ENCODE measurements at regions not wholly inside any gene's neighbourhood (a gene's known extent, or its start where the extent isn't known, plus 50 kb on each side); places are given as distances from the start of the nearest gene placed in this dataset.
"Not testable (repeated sequence)": the region's sequence is repeated elsewhere in the genome, so short reads cannot be mapped to it uniquely, and the experiment has no call there.

DNA sequence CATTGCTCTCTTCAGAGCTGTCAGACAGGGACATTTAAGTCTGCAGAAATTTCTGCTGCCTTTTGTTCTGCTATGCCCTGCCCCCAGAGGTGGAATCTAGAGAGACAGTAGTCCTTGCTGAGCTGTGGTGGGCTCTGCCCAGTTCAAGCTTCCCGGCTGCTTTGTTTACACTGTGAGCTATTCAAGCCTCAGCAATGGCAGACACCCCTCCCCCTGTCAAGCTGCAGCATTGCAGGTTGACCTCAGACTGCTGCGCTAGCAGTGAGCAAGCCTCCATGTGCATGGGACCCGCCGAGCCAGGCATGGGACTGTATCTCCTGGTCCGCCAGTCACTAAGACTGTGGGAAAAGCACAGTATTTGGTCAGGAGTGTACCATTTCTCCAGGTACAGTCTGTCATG lies 53.6 kb upstream of the MAPK10 start:
- H3K27me3 ChIP-seq (replicated peaks; ENCODE audit: insufficient read depth); H3K4me1 ChIP-seq (replicated peaks); DNase-seq (ENCODE audit: low spot score); H3K27ac ChIP-seq; intact Hi-C loops (cut with DNase I); H3K36me3 ChIP-seq; H3K4me3 ChIP-seq; H3K9me3 ChIP-seq: not testable (repeated sequence)
- 82% methylated on average over 5 of the region's 5 CpGs for WGBS

DNA sequence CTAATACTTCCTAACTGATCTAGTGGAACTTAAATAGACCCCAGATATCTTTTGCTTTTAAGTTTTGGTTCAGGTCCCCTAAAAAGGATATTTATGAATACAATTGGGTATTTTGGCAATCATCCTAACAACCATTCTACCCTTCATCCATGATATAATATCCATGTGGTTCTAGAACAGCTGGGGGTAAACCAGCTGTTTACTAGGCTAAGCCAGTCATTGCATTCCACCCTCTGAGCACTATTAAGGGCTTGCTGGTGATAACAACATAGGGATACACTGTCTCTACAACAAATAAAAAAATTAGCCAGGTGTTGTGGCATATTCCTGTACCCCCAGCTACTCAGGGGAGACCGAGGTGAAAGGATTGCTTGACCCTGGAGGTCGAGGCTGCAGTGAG lies 54.8 kb upstream of the MAPK10 start:
- H3K36me3 ChIP-seq: no peaks in the 10 kb centered on the region
- H3K4me3 ChIP-seq: no peak overlapping the region
- no peak for TF ChIP-seq POLR2A (IDR thresholded peaks at IDR 0.05)
- no peak for TF ChIP-seq POLR2AphosphoS5 (IDR thresholded peaks at IDR 0.05)
- TF ChIP-seq, protein P1, sequence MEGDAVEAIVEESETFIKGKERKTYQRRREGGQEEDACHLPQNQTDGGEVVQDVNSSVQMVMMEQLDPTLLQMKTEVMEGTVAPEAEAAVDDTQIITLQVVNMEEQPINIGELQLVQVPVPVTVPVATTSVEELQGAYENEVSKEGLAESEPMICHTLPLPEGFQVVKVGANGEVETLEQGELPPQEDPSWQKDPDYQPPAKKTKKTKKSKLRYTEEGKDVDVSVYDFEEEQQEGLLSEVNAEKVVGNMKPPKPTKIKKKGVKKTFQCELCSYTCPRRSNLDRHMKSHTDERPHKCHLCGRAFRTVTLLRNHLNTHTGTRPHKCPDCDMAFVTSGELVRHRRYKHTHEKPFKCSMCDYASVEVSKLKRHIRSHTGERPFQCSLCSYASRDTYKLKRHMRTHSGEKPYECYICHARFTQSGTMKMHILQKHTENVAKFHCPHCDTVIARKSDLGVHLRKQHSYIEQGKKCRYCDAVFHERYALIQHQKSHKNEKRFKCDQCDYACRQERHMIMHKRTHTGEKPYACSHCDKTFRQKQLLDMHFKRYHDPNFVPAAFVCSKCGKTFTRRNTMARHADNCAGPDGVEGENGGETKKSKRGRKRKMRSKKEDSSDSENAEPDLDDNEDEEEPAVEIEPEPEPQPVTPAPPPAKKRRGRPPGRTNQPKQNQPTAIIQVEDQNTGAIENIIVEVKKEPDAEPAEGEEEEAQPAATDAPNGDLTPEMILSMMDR (IDR thresholded peaks at IDR 0.05): no peak
- H3K27me3 ChIP-seq (replicated peaks; ENCODE audit: insufficient read depth): no peaks in the 10 kb centered on the region
- intact Hi-C loops (cut with DNase I): no loop called here
- H3K27ac ChIP-seq: no peak overlapping the region
- no peaks in the 10 kb centered on the region for H3K4me1 ChIP-seq (replicated peaks)
- DNase-seq (ENCODE audit: low spot score): no peak
- 94% methylated on average over 2 of the region's 2 CpGs for WGBS
- no peaks in the 10 kb centered on the region for H3K9me3 ChIP-seq

- H3K4me3 ChIP-seq: no peak overlapping the region
- no peaks in the 10 kb centered on the region for H3K27me3 ChIP-seq (replicated peaks; ENCODE audit: insufficient read depth)
- no peaks in the 10 kb centered on the region for H3K9me3 ChIP-seq
- intact Hi-C loops (cut with DNase I): no loop called here
- WGBS: 92% methylated on average over 3 of the region's 3 CpGs
- H3K4me1 ChIP-seq (replicated peaks): no peaks in the 10 kb centered on the region
- H3K27ac ChIP-seq: no peak overlapping the region
- no peaks in the 10 kb centered on the region for H3K36me3 ChIP-seq
- TF ChIP-seq, protein P1 (IDR thresholded peaks at IDR 0.05): no peak
- no peak for TF ChIP-seq POLR2AphosphoS5 (IDR thresholded peaks at IDR 0.05)
- no peak for TF ChIP-seq POLR2A (IDR thresholded peaks at IDR 0.05)
- no peak for DNase-seq (ENCODE audit: low spot score)
Observed at GRCh38 chr4:86416081-86416480, 56.2 kb upstream of the MAPK10 start.

GRCh38 chr4:86421461-86421860 lies 61.6 kb upstream of the MAPK10 start:
- H3K9me3 ChIP-seq: no peaks in the 10 kb centered on the region
- H3K27me3 ChIP-seq (replicated peaks; ENCODE audit: insufficient read depth): no peaks in the 10 kb centered on the region
- DNase-seq (ENCODE audit: low spot score): no peak
- TF ChIP-seq, protein P1 (IDR thresholded peaks at IDR 0.05): no peak
- no peak for TF ChIP-seq POLR2A (IDR thresholded peaks at IDR 0.05)
- no peak for TF ChIP-seq POLR2AphosphoS5 (IDR thresholded peaks at IDR 0.05)
- 86% methylated on average over 6 of the region's 6 CpGs for WGBS
- no peaks in the 10 kb centered on the region for H3K36me3 ChIP-seq
- no peak overlapping the region for H3K27ac ChIP-seq
- H3K4me1 ChIP-seq (replicated peaks): no peaks in the 10 kb centered on the region
- no peak overlapping the region for H3K4me3 ChIP-seq
- intact Hi-C loops (cut with DNase I): no loop called here

DNA sequence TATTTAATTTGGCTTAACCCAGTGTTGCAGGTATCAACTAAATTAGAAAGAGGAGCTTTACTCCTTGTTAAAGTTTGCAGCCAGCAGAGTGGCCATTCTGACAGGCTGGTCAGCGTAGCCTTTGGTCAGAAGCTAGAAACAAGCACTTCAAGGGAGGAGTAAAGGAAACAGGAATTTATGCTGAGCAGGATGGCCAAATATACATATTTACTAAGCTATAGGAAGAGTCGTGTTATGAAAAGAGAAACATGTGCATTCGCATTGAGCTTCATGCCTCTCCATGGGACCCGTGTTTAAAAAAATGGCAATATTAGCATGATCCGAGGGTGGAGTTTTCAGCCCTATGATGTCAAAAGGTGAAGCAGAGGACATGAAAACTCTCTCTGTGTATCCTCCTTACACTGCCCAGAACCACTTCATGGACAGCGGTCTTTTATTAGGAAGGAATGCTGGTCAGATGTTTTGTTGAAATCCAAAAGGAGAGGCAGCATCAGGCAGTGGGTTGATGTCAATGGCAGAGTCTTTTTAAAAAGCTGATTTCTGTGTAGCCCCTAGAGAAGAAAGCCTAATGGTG lies 71.8 kb upstream of the MAPK10 start:
- H3K27ac ChIP-seq: no peak overlapping the region
- H3K27me3 ChIP-seq (replicated peaks; ENCODE audit: insufficient read depth): no peaks in the 10 kb centered on the region
- DNase-seq (ENCODE audit: low spot score): no peak
- no peak overlapping the region for H3K4me3 ChIP-seq
- intact Hi-C loops (cut with DNase I): no loop called here
- H3K36me3 ChIP-seq: no peaks in the 10 kb centered on the region
- 86% methylated on average over 6 of the region's 6 CpGs for WGBS
- no peak for TF ChIP-seq POLR2AphosphoS5 (IDR thresholded peaks at IDR 0.05)
- no peak for TF ChIP-seq POLR2A (IDR thresholded peaks at IDR 0.05)
- TF ChIP-seq, protein P1 (IDR thresholded peaks at IDR 0.05): no peak
- no peaks in the 10 kb centered on the region for H3K9me3 ChIP-seq
- no peaks in the 10 kb centered on the region for H3K4me1 ChIP-seq (replicated peaks)
